ENCODE measurements at regions not wholly inside any gene's neighbourhood (a gene's known extent, or its start where the extent isn't known, plus 50 kb on each side); places are given as distances from the start of the nearest gene placed in this dataset.

GRCh38 chr11:36807871-36808270 is 209.8 kb upstream of the RAG2 start:
- no peaks in the 10 kb centered on the region for H3K27me3 ChIP-seq (ENCODE audit: insufficient read depth, low read length)
- TF ChIP-seq EZH2 (IDR thresholded peaks at IDR 0.05; ENCODE audit: insufficient read depth, low read length) (no peak), CTCF (IDR thresholded peaks at IDR 0.05; ENCODE audit: insufficient read depth, low read depth, low read length) (no peak)
- no peak overlapping the region for H3K4me2 ChIP-seq (ENCODE audit: low read length)
- H3K36me3 ChIP-seq (ENCODE audit: insufficient read depth, low read length): no peaks in the 10 kb centered on the region
- Mint-ChIP-seq H3K4me3 (ENCODE audit: unreplicated experiment) (no peak overlapping the region), H3K36me3 (ENCODE audit: low read depth, unreplicated experiment) (no peaks in the 10 kb centered on the region), H3K27ac (ENCODE audit: unreplicated experiment) (no peak overlapping the region), H3K9me3 (ENCODE audit: unreplicated experiment) (no peaks in the 10 kb centered on the region), H3K27me3 (ENCODE audit: low read depth, unreplicated experiment) (peaks cover 16% of the 10 kb centered on the region), H3K4me1 (ENCODE audit: low read depth, unreplicated experiment) (no peaks in the 10 kb centered on the region)
- no peak overlapping the region for H3K4me3 ChIP-seq (ENCODE audit: insufficient read depth, low read depth, low read length)
- no peaks in the 10 kb centered on the region for H4K20me1 ChIP-seq (ENCODE audit: insufficient read depth, low read length)
- H2AFZ ChIP-seq (ENCODE audit: low read depth, low read length): no peak overlapping the region
- H3K9ac ChIP-seq (ENCODE audit: low read length): no peak overlapping the region
- H3K4me1 ChIP-seq (ENCODE audit: insufficient read depth, low read length): no peaks in the 10 kb centered on the region
- H3K27ac ChIP-seq (ENCODE audit: low read depth, low read length): no peak overlapping the region
- FAIRE-seq (no peak), DNase-seq (ENCODE audit: low read depth) (no peak)
- no peaks in the 10 kb centered on the region for H3K79me2 ChIP-seq (ENCODE audit: insufficient read depth, low read length)
- H3K9me3 ChIP-seq (ENCODE audit: insufficient read depth, low read depth, low read length): no peaks in the 10 kb centered on the region

- no peaks in the 10 kb centered on the region for H3K36me3 Mint-ChIP-seq (ENCODE audit: low read depth, unreplicated experiment)
- H3K4me1 ChIP-seq (ENCODE audit: insufficient read depth, low read length): no peaks in the 10 kb centered on the region
Observed at GRCh38 chr11:36803084-36803483, 205.0 kb upstream of the RAG2 start.

More at GRCh38 chr11:36803084-36803483, 205.0 kb upstream of the RAG2 start:
- no peak for TF ChIP-seq CTCF (IDR thresholded peaks at IDR 0.05; ENCODE audit: insufficient read depth, low read depth, low read length)
- TF ChIP-seq EZH2 (IDR thresholded peaks at IDR 0.05; ENCODE audit: insufficient read depth, low read length): no peak
- H3K4me3 Mint-ChIP-seq (ENCODE audit: unreplicated experiment): no peak overlapping the region
- Histone ChIP-seq H3K9me3 (ENCODE audit: insufficient read depth, low read depth, low read length) (no peaks in the 10 kb centered on the region), H2AFZ (ENCODE audit: low read depth, low read length) (no peak overlapping the region), H3K4me3 (ENCODE audit: insufficient read depth, low read depth, low read length) (no peak overlapping the region), H3K36me3 (ENCODE audit: insufficient read depth, low read length) (no peaks in the 10 kb centered on the region), H4K20me1 (ENCODE audit: insufficient read depth, low read length) (no peaks in the 10 kb centered on the region), H3K4me2 (ENCODE audit: low read length) (no peak overlapping the region), H3K79me2 (ENCODE audit: insufficient read depth, low read length) (no peaks in the 10 kb centered on the region), H3K27me3 (ENCODE audit: insufficient read depth, low read length) (no peaks in the 10 kb centered on the region), H3K9ac (ENCODE audit: low read length) (no peak overlapping the region), H3K27ac (ENCODE audit: low read depth, low read length) (no peak overlapping the region)
- DNase-seq (ENCODE audit: low read depth): no peak
- no peak overlapping the region for H3K27ac Mint-ChIP-seq (ENCODE audit: unreplicated experiment)
- H3K9me3 Mint-ChIP-seq (ENCODE audit: unreplicated experiment): no peaks in the 10 kb centered on the region
- no peak for FAIRE-seq
- no peaks in the 10 kb centered on the region for H3K4me1 Mint-ChIP-seq (ENCODE audit: low read depth, unreplicated experiment)
- peaks cover 10% of the 10 kb centered on the region for H3K27me3 Mint-ChIP-seq (ENCODE audit: low read depth, unreplicated experiment)
